ENCODE measurements at regions not wholly inside any gene's neighbourhood (a gene's known extent, or its start where the extent isn't known, plus 50 kb on each side); places are given as distances from the start of the nearest gene placed in this dataset.

DNA sequence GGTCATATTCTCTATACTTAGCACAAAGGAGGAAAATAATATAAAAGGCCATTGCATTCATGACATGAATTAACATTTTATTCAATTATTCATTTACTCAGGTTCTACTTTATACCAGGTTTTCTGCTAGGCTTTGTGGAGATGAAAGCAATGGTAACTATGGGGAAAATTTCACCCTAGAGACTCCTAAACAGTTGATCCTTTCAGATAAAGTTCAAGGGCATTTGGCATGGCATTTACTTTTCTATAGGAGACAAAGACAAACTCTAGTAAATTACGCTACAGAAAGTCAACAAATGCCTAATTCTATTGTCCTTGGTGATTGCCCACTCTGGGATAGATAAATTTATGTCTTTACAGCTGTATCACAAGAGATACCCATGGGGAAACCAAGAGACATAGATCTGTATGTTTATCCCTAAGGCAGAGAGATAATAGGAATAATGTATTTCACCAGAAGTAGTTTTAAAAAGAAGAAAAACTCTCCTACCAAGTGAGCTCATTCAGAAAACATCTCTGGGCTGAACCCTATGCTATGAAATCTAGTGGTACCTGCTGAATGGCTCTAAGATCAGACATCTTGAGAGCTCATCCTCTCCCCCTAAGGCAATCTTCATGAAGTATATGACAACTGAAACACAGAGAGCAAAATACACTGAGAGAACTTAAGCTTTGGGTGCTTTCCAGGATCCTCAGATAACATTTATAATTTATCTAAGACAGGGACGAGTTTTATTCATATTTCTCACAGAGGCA, 316.7 kb downstream of the ANTXR2 start:
- TF ChIP-seq, protein P1, sequence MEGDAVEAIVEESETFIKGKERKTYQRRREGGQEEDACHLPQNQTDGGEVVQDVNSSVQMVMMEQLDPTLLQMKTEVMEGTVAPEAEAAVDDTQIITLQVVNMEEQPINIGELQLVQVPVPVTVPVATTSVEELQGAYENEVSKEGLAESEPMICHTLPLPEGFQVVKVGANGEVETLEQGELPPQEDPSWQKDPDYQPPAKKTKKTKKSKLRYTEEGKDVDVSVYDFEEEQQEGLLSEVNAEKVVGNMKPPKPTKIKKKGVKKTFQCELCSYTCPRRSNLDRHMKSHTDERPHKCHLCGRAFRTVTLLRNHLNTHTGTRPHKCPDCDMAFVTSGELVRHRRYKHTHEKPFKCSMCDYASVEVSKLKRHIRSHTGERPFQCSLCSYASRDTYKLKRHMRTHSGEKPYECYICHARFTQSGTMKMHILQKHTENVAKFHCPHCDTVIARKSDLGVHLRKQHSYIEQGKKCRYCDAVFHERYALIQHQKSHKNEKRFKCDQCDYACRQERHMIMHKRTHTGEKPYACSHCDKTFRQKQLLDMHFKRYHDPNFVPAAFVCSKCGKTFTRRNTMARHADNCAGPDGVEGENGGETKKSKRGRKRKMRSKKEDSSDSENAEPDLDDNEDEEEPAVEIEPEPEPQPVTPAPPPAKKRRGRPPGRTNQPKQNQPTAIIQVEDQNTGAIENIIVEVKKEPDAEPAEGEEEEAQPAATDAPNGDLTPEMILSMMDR (IDR thresholded peaks at IDR 0.05; ENCODE audit: extremely low read depth, insufficient read depth, missing control alignments) = no peak
- DNase-seq (ENCODE audit: low spot score) = no peak
- in situ Hi-C loops (cut with MboI; ENCODE audit: low pct_unique_long_range_greater_than_20kb, low sequenced_read_pairs, unreplicated experiment) = no loop called here

DNA sequence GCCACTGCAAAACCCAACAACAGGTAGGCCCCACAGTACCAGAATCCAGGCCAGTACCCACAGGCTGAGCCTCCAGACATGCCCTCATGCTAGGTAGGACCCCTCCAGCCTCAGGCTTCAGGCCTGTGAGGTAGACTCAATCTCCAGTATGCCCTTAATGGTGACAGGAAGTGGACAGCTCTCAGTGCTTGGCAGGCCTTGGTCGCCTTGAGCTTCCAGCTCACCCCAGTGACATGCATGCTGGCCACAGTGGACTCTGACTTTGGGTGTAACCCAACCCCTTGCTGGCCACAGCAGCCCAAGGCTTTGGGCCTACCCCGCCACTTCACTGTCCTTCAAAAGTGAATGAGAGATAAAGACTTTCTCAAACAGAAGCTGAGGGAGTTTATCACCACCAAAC, 324.2 kb downstream of the ANTXR2 start:
- TF ChIP-seq, protein P1 (IDR thresholded peaks at IDR 0.05; ENCODE audit: extremely low read depth, insufficient read depth, missing control alignments) = no peak
- in situ Hi-C loops (cut with MboI; ENCODE audit: low pct_unique_long_range_greater_than_20kb, low sequenced_read_pairs, unreplicated experiment) = no loop called here
- DNase-seq (ENCODE audit: low spot score) = no peak

DNA sequence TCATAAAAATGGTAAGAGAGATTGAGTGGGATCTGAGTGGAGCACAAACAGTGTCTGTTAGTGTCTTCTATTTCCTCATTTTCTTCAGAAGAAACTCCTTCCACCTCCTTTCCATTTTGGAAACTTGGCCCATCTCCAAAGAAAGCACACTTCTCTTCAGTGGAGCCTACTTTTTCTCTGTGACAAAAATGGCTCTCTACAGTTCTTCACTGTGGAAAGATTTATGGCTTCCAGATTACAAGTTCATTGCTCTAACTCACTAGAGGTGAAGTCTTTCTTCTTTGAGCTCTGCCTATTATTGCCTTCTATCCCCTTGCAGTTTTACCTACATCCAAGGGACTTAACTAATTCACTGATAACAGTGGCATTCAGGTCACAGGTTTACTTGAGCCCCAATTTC, 325.8 kb downstream of the ANTXR2 start:
- no peak for DNase-seq (ENCODE audit: low spot score)
- TF ChIP-seq, protein P1 (IDR thresholded peaks at IDR 0.05; ENCODE audit: extremely low read depth, insufficient read depth, missing control alignments) = no peak
- in situ Hi-C loops (cut with MboI; ENCODE audit: low pct_unique_long_range_greater_than_20kb, low sequenced_read_pairs, unreplicated experiment) = no loop called here

DNA sequence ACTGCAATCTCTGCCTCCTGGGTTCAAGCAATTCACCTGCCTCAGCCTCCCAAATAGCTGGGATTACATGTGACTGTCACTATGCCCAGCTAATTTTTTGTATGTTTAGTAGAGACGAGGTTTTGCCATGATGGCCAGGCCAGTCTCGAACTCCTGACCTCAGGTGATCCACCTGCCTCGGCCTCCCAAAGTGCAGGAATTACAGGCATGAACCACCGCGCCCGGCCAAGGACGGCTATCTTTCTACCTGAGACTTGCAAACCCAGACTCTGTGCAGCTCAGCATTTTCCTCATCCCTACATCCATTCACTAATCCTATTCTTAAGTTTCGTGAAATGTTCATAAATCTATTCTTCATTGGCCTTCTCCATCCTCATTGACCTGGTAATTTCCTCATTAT, 330.0 kb downstream of the ANTXR2 start:
- no peak for DNase-seq (ENCODE audit: low spot score)
- in situ Hi-C loops (cut with MboI; ENCODE audit: low pct_unique_long_range_greater_than_20kb, low sequenced_read_pairs, unreplicated experiment) = no loop called here
- TF ChIP-seq, protein P1 (IDR thresholded peaks at IDR 0.05; ENCODE audit: extremely low read depth, insufficient read depth, missing control alignments) = no peak

DNA sequence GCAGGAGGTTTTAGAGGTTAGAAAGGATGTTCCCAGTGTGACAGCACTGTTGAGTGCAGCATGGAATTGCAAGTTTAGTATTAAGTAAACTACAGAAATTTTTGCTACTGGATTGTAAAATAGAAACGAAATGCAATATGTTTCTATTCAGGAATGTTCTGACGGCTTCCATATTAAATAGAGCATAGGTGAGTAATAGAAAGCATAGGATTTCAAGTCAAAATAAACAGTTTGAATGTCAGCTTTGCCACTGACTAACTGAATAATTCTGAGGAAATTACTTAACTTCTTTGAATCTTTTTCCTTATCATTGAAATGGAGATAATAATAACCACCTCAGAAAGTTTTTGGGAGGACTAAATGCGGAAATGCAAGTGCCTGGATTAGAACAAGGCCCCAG, 331.9 kb upstream of the GK2 start:
- TF ChIP-seq, protein P1 (IDR thresholded peaks at IDR 0.05; ENCODE audit: extremely low read depth, insufficient read depth, missing control alignments) = no peak
- DNase-seq (ENCODE audit: low spot score) = no peak
- in situ Hi-C loops (cut with MboI; ENCODE audit: low pct_unique_long_range_greater_than_20kb, low sequenced_read_pairs, unreplicated experiment) = no loop called here

DNA sequence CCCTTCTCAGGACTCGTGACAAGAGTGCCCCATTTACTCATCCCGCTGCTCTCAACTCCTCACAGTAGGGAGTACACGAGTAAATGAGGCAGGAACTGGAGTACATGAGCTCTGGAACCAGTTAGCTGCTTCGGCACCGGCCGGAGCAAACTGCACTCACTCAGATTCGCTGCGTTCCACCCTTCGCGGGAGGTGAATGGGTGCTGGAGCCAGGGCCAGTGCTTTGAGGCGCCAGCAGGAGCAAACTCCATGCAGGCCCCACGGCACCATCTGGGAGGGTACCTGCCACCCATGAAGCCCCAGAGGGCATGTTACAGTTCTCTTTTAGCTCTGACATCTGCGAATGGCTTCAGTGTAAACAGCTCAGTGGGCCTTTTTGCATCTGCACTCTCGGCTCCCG, 315.5 kb upstream of the GK2 start:
- TF ChIP-seq, protein P1 (IDR thresholded peaks at IDR 0.05; ENCODE audit: extremely low read depth, insufficient read depth, missing control alignments) = no peak
- in situ Hi-C loops (cut with MboI; ENCODE audit: low pct_unique_long_range_greater_than_20kb, low sequenced_read_pairs, unreplicated experiment) = no loop called here
- DNase-seq (ENCODE audit: low spot score) = no peak
